ENCODE measurements at regions not wholly inside any gene's neighbourhood (a gene's known extent, or its start where the extent isn't known, plus 50 kb on each side); places are given as distances from the start of the nearest gene placed in this dataset.
"Not testable (repeated sequence)": the region's sequence is repeated elsewhere in the genome, so short reads cannot be mapped to it uniquely, and the experiment has no call there.

GRCh38 chr1:148386617-148387016 is 96.5 kb downstream of the PPIAL4G start:
- no peak for DNase-seq (ENCODE audit: low spot score)

GRCh38 chr1:148386031-148386398 is 97.1 kb downstream of the PPIAL4G start:
- DNase-seq (ENCODE audit: low spot score), result not testable (repeated sequence)

- DNase-seq (ENCODE audit: low spot score), result no peak
Measured at GRCh38 chr1:148385371-148386030, 97.6 kb downstream of the PPIAL4G start.

- DNase-seq (ENCODE audit: low spot score), result no peak
Measured at GRCh38 chr1:148383966-148384365, 99.1 kb downstream of the PPIAL4G start.

GRCh38 chr1:148379697-148380096 is 103.4 kb downstream of the PPIAL4G start:
- no peak for DNase-seq (ENCODE audit: low spot score)

- DNase-seq (ENCODE audit: low spot score), result no peak
Measured at GRCh38 chr1:148379170-148379500, 104.0 kb downstream of the PPIAL4G start.

GRCh38 chr1:148377992-148378391 is 105.1 kb downstream of the PPIAL4G start:
- DNase-seq (ENCODE audit: low spot score), result not testable (repeated sequence)

- DNase-seq (ENCODE audit: low spot score), result not testable (repeated sequence)
Measured at GRCh38 chr1:148377045-148377444, 106.1 kb downstream of the PPIAL4G start.

GRCh38 chr1:148374101-148374500 is 109.0 kb downstream of the PPIAL4G start:
- no peak for DNase-seq (ENCODE audit: low spot score)

- DNase-seq (ENCODE audit: low spot score), result no peak
Measured at GRCh38 chr1:148373192-148373925, 109.7 kb downstream of the PPIAL4G start.

- no peak for DNase-seq (ENCODE audit: low spot score)
Measured at GRCh38 chr1:148372731-148373130, 110.4 kb downstream of the PPIAL4G start.

- not testable (repeated sequence) for DNase-seq (ENCODE audit: low spot score)
Measured at GRCh38 chr1:148372051-148372726, 110.9 kb downstream of the PPIAL4G start.

GRCh38 chr1:148371551-148371994 is 111.5 kb downstream of the PPIAL4G start:
- not testable (repeated sequence) for DNase-seq (ENCODE audit: low spot score)

- not testable (repeated sequence) for DNase-seq (ENCODE audit: low spot score)
Measured at GRCh38 chr1:148370661-148371060, 112.4 kb downstream of the PPIAL4G start.

GRCh38 chr1:148367596-148367995 is 115.5 kb downstream of the PPIAL4G start:
- DNase-seq (ENCODE audit: low spot score), result no peak

GRCh38 chr1:148366136-148366753 is 116.9 kb downstream of the PPIAL4G start:
- DNase-seq (ENCODE audit: low spot score), result not testable (repeated sequence)

- DNase-seq (ENCODE audit: low spot score), result not testable (repeated sequence)
Measured at GRCh38 chr1:148365151-148365550, 118.0 kb downstream of the PPIAL4G start.

- not testable (repeated sequence) for DNase-seq (ENCODE audit: low spot score)
Measured at GRCh38 chr1:148363979-148364378, 119.1 kb downstream of the PPIAL4G start.

- DNase-seq (ENCODE audit: low spot score), result no peak
Measured at GRCh38 chr1:148363439-148363810, 119.7 kb downstream of the PPIAL4G start.

- no peak for DNase-seq (ENCODE audit: low spot score)
Measured at GRCh38 chr1:148362626-148363438, 120.3 kb downstream of the PPIAL4G start.

GRCh38 chr1:148362216-148362611 is 120.9 kb downstream of the PPIAL4G start:
- no peak for DNase-seq (ENCODE audit: low spot score)
